HG02852 (cell line): ENCODE measurements at regions not wholly inside any gene's neighbourhood (a gene's known extent, or its start where the extent isn't known, plus 50 kb on each side); places are given as distances from the start of the nearest gene placed in this dataset.

Experiments used
- ATAC-seq: cut with Tn5 transposase; IDR thresholded peaks from one replicate; pipeline ENCODE4 v1.9.1; 2021; ENCODE audit warnings: mild to moderate bottlenecking, moderate library complexity; ENCODE audit not compliant: unreplicated experiment

DNA sequence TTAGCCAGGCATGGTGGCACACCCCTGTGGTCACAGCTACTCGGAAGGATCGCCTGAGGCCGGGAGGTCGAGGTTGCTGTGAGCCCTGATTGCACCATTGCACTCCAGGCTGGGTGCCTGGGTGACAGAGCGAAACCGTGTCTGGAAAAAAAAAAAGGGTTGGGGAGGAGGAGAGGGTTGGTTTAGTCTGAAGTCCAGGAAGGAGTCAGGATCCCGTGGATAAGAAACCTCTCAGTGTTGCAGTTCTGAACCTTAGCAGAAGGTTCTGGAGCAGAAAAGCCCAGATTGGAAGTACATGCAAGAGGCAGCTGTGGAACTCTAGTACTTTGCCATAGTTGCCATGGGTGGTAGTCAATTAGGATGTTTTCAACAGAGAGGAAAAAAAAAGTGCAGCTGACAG, 125.2 kb upstream of the CPEB4 start:
- ATAC-seq: no peak

DNA sequence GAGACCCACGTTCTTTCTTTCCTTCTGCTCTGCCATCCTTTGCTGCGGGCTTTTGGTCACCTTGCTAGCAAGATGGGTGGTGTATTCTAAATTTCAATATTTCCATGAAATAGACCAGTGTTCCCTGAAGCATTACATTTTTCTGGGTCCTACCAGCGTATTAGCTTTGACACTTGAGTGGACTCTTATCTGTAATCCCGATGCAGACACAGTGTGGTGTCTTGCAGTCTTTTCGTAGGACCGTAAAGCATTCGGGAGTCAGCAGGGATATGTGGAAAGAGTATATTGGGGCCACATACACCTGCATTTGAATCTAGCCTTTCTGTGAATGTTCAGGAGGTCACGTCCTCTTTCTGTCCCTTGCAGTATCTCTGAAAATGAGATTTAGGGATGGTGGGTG, 124.7 kb upstream of the CPEB4 start:
- ATAC-seq: no peak

DNA sequence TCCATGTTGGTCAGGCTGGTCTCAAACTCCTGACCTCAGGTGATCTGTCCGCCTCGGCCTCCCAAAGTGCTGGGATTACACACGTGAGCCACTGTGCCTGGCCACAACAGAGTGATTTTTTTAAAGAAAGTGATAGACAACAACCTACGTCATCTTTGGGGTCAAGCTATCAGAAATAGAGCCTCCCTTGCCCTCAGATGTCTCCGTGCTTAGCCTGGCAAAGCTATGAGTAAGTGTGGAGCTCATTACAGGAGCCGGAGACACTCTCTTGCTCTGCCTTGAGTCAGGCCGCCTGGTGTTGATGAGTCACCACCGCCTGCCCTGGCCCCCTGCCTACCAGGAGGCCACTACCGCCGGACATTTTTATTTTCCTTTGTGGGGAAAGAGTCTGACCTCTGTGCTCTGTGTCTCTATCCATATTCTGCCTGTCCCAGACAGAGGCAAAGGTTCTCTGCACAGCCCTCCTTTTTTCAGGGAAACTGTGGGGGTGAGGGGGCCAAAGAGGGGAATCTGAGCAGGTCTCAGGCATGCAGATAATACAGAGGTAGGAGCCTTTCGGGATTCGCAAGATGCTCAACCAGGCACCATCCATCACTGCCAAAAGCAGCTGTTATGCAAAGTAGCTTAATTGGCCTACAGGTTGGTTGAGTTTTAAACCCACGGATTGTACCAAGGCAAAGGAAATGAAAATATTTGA, 123.7 kb upstream of the CPEB4 start:
- no peak for ATAC-seq

DNA sequence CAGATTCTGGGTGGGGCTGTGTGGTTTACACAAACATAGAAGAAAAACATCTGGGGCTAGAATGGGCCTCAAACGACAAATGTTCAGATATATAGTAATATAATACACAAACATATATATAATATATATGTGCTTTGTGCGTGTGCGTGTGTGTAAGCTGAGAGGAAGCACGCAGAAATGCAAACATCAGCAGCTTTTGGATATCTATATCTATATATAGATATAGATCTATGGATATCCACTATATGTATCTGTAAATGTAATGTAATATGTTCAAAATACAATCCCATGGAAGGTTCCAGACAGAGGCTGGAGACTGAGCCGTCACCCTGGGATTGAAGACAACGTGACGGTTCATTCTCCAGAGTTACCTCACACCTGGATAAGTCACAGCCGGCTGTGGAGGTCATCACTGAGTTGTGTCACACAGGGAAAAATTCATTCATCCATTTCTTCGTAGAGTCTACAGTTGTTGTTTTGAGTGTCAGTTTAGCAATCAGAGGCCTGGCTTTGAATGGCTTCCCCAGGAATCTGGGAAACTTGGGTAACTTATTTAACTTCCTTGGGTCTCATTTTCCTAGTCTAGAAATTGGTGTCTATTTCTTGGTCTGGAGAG, 123.0 kb upstream of the CPEB4 start:
- ATAC-seq: no peak

DNA sequence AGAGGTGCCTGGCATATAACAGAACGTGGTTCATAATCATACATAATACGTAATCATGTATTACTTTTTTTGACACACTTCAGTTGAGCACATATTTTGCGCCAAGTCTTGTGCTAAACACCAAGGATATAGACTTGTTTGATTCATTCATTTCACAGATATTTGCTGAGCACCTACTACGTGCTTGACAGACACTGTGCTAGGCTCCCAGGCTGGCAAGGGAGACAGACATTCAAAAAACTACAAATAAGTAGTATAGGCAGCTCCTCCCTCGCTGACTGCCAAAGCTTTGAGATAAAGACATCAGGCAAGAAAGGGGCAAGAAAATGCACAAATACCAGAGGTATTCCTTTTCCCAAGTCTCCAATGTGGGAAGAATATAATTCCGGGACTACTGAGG, 122.5 kb upstream of the CPEB4 start:
- no peak for ATAC-seq

DNA sequence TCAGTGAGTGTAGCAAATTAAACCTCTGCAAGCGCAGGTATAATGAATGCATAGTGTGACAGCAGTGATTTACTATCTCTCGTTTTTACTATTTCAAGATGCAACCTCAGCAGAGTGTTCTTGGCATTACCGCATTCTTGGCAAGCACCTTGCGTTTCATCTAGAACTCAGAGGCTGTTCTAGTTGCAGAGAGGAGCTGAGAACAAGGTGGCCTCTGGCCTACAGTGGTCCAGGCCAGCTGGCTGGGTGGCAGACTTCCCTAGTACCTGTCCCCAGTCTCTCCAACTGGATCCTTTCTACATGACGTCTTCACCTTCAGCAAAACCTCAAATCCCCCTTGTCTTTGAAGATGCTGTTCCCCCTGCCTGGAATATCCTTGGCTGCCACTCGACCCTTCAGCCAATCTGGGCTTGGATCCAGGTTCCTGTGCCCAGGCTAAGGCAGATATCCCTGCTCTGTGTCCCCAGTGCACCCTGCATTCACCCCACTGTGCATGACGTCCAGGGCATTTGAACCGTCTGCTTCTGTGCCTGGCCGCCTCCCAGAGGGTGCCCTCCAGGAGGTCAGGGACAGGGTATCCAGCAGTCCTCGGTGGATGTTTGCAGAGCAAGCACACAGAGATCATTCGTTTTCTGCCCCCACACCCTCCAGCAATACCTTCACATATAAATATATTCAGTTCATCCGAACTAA, 120.4 kb upstream of the CPEB4 start:
- no peak for ATAC-seq

DNA sequence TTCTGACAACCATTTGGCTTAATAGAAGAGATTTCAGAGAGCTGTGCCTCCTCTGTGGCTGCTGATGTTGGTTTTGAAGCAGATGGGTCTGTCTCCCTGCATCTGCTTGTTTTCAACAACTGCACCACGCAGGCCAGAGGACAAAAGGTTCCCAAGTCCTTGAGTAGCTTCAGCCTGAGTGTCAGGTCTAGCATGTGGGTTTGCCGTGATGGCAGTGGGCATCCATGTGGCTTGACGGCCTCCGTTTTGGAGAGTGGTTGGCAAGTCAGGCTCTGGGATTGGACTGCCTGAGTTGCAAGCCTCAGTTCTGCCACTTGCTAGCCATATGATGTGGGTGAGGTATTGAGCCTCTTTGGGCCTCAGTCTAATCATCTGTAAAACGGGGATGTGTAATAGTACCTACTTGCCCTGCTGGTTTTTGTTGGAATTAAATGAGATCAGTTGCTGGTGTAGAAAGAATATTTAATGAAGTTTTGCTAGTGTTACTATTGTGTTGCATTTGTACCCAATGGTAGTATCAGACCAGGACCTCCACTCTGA, 119.8 kb upstream of the CPEB4 start:
- ATAC-seq: no peak

DNA sequence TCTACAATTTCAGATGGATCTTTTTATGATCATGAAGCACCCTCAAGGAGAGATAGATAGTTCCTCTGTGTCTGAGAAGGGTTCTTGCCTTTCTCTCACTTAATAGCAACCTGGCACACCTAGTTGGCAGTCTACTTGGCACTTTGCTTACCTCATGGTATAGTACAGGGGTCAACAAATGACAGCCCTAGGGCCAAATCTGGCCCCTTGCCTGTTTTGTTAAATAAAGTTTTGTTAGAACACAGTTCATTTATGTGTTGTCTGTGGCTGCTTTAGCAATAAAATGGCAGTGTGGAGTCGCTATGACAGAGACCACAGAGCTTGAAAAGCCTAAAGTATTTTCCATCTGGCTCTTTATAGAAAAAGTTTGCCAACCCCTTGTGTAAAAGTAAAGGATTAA, 119.3 kb upstream of the CPEB4 start:
- no peak for ATAC-seq

DNA sequence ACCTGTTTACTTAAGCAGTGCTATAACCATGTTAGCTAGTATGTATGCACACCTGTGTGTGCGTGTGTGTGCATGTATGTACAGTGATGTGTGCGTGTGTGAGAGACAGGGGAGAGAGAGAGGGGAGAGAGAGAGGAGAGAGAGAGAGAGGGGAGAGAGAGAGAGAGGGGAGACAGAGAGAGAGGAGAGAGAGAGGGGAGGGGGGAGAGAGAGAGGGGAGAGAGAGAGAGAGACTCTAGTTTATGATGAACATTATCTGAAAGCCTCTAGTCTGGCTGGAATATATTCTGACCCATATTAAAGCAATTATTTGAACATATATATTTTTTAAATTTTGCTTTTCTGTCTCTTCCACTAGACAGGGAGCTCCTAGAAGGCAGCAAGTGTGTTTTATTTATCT, 117.5 kb upstream of the CPEB4 start:
- no peak for ATAC-seq

DNA sequence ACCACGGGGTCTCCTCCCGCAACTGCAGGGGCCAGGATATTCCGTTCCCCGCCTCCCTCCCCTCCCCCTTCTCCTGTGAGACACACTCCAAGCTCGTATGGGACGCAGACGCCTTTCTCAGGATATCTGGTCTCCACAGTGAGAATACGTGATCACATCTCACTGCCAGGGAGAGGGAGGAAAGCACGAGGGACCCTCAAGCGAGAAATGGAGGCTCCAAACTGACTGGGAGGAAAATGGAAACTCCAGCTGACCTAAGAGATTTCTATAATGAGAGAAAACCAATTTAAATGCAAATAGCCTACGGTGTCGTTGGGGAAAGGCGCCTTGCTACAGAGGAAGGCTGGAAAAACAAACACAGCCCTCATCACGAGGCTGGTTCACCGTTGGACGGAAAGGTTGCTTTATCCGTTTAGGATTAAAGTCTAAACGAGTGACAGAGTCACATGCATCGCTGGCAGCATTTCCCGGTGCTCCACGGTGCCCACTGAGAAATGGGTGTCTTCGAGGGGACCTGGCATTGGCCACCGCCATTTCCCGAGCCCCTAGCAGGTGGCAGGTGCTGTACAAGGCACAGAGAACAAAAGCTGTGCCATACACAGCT, 116.9 kb upstream of the CPEB4 start:
- ATAC-seq: no peak

DNA sequence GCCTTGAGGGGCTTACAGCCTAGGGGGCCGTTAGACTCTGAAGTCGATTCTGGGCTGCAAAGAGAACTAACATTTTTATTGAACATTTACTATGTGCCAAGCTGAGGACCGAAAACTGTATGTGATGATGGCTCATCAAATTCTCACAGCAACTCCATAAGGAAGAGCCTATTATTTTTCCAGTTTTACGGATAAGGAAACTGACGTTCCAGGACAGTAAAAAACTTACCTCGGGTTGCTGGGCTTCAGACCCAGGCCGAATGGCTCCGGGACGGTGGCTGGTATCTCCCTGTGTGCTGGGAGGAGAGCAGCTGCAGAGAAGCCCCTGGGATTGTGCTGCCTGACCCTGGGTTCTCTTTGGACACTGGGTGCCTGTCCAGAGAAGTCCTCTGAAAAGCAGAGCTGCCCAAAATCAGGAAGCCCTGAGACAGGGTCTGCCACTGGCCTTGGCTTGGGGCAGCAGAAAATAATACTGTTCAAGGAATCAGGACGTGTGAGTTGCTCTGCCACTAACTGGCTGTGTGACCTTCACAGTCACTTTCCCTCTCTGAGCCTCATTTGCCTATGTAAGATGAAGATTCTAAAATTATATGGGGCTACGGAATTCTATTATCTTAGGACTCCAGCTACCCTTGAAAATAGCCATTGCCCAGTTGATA, 116.3 kb upstream of the CPEB4 start:
- no peak for ATAC-seq

DNA sequence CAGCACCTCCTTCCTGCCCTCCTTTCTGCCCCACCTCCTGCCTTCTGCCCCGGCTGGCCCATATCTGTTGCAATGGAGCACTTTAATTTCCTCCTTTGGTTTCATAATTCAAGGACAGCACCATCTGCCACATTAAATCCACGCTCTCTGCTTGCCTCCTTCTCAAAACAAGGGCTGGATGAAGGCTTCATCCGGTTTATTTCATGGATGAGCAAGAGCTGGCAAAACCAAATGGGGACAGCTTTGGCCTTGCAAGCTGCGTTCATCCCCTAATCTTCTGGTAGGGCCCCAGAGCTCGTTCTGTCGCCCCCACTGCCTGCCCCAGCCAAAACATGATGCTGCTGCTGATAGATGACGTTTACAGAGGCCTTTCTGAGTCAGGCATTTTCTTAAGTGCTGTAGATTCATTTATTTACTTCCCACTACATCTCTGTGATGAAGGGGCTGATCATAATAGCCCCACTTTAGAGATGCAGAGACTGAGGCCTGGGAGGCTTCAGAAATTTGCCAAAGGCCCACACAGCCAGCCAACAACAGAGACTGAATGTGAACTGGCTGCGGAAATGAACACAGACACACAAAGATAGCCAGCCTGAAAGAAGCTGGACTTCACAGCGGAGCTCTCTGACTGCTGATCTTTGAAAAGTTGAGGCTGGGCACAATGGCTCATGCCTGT, 115.6 kb upstream of the CPEB4 start:
- ATAC-seq: no peak

DNA sequence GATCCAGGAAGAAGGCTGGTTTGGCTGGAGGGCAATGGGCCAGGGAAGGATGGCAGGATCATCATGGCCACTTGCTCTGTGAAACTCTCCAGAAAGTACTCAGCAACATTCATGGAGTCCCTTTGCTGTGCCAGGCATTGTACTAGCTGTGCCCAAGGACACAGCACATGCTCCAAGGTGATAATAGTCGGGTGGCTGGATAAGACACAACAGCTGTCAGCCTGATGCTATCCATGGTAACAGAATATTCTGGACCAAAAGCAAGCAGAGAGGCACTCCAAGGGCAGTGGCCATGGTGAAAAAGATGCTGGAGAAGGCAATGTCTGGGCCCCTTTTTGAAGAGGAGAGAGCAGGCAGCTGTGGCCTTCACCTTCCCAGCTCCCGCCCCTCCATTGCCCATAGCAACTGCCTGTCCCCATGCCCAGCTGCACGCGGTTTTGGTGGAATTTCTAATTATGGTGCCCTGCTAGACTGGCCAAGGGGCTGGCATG, 113.8 kb upstream of the CPEB4 start:
- ATAC-seq: no peak

DNA sequence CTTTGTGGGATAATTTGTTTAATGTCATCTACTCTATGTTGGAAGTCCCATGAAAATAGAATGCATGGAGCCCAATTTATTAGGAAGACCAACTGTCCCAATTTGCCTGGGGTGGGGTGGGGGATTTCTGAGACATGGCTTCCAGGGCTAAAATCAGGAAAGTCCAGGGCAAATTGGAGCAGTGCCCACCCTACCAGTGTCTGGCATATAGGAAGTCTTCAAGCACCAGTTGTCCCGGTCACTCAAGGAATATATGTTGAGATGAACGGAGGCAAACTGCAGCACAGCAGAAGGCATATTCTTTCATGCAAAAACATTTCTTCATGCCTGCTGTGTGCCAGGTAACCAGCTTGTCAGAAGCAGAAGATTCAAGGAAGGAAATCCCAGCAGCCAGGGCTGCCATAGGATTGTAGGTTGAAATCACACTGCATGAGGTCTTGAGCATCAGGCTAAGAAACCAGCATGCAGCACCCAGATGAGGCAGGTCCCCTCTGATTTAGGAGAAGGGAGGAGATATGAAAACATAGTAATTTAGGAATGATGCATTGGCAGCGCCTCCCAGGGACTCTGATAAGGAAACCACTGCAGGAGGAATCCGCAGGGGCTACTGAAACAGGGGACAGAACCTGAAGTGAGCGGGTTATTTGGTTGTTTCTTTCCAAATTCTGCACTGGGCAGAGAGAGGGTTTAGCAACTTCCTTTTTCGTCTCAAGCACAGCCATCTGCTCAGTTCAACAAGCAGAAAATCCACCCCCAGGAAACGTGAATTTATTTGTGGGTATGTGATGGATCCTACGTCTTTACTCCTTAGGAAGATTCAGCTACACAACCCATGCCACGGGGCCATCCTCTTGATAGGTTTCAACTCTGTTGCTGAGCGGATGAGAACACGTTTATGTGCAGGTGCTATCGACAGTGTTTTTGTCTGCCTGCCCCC, 112.6 kb upstream of the CPEB4 start:
- no peak for ATAC-seq

DNA sequence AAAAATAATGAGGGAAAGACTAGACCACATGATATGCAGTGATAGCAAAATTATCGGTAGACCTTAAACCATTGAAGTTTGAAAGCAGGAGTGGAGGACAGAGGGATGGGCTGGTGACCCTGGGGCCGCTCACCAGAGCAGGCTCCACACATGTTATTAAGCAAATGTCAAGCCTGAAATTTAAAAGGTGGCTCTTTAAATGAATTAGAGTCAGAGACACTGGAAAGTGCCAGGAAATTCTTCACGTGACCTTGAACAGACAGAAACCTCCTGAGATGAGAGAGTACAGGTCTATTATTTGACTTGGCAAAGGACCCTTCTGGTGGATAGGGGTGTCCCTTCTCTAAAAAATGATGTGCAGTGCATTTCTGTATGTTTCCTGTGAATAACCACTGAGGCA, 111.0 kb upstream of the CPEB4 start:
- no peak for ATAC-seq

DNA sequence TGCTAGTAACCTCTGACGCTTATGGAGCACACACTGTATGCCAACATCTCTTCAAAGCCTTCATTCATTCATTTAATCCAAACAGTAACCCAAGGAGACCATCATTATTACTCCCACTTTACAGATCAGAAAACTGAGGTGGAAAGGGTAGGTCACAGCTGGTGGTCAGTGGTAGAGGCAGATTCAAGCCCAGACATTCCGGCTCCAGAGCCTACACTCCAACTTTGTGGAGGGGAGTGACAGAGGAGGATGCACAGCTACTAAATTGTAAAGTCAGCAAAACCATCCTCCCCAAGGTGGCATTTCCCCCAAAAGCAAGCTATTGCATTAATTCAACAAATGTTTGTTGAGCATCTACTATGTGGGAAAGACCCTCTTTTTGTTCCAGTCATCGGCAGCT, 110.5 kb upstream of the CPEB4 start:
- no peak for ATAC-seq

DNA sequence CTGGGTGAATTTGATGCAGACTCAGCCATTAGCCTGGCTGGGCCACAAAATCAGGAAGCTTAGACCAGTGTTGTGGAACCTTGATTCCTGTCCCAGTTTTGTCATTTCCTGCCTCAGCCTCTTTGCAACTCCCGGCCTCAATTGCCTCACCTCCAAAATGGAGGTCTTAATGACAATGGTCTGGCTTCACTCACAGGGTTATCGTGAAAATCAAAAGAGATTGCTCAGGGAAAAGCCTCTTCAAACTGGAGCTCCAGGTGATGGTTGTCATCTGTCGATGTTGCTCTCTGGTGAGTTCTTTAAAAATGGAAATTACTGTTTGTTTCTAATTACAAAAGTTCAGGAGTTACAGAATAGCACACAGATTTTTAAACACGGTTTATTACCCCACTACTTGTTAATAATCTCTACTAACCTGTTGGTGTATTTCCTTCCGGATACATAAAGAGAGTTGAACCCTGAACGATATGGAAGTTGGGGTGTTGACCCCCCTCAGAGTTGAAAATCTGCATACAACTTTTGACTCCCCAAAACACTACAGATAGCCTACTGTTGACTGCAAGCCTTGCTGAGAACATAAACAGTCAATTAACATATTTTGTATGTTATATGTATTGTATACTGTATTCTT, 109.9 kb upstream of the CPEB4 start:
- ATAC-seq: no peak

DNA sequence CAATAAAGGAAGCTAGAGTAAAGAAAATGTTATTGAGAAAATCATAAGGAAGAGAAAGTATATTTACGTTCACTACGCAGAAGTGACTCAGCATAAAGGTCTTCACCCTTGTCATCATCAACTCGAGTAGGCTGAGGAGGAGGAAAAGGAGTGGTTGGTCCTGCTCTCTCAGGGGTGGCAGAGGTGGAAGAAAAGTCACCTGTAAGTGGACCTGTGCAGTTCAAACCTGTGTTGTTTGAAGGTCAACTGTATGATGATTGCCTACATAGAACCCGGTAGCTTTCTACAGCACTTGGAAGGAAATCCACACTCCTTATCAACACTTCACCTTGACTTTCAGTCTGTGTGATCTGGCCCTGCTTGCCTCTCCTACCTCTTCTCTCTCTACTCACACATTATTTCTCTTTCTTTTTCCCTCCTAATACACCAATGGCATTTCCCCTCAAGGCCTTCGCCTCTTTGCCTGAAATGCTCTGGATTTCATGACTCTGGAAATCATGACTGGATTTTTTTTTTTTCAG, 109.3 kb upstream of the CPEB4 start:
- no peak for ATAC-seq
